CD4-positive, alpha-beta T cell treated with Interleukin-15 for 1 hour (primary cell): ENCODE measurements at regions not wholly inside any gene's neighbourhood (a gene's known extent, or its start where the extent isn't known, plus 50 kb on each side); places are given as distances from the start of the nearest gene placed in this dataset.

Experiments
- DNase-seq: peaks from one replicate; pipeline ENCODE4 v3.0.0-alpha.2; 2020

DNA sequence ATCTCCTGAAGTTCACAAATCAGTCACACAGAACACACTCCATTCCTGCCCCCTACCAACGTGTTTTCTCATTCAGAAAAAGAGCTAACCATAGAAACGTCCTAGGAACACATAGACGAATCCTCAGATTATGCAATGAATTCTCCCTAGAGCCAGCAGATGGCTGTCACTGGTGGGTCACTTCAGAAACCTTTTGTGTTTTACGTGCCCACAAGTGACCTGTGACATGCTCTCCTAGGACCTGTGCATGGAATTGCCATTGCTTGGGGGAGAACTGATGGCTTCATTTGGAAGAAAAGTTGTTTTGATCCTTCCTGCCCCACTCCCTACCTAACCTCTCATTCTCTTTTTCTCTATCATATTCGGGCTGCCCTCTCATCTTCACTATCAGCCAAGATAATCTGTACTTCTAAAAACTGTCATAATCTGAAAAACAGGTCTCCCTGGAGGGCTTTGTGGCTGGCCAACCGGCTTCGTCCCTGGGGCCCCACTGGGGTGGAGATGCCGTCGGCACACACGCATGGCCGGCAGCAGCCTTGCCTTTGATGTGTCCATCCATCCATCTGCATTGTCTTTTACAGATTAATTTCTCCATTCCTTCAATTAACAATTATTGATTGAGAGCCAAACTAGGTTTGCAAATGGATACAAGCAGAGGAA lies 144.1 kb upstream of the SERP2 start:
- no peak for DNase-seq

- no peak for DNase-seq
These were observed 143.6 kb upstream of the SERP2 start for GRCh38 chr13:44230071-44230470.

DNA sequence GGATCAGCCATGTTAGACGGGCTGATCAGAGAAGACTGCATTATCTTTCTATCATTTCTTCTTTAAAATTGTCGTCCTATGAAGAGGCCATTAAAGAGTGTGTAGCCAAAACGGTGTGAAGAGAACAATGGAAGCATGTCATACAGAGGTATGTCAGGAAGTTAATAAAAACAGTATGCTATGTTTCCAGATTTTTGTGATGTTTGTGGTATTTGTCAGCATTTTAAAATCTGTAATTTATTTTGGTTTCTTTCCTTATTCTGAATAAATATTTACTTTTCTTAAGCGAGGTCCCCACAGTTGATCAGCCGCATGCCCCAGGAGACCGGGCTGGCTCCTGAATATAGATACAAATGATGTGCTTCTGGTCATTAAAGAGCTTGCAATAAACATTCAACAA lies 142.9 kb upstream of the SERP2 start:
- DNase-seq = no peak

DNA sequence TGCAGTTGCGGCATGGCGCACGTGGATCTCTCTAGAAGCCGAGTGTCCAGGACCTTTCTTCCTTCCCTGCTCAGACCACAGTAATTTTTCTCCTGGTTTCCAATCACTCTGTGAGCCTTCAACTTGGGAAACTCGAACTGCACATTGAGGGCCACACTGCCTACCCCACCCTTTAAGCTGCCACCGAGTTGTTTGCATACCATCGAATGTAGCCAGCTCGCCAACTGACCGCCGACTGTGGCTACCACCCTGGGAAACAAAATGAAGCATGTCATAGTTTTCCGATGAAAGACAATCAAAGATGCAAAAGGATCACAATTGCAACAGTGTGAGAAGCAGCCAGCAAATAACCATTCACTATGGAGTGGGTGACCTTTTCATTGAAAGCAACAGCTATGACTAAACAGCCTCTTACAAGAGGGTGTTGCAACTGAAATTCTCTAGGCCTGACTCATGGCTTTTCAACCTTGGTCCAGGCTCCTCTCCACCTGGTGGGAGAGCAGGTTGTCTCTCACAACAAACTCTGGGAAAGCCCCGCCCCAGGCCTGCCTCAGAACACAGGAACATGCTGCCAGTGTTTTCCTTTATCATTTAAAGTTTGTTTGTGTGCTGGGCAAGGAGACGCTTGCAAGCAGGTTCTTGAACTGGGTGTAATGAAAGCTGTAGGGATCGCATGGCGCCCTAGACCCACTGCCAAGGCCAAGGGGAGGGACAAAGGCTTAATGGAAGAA lies 141.7 kb upstream of the SERP2 start:
- DNase-seq = no peak

DNA sequence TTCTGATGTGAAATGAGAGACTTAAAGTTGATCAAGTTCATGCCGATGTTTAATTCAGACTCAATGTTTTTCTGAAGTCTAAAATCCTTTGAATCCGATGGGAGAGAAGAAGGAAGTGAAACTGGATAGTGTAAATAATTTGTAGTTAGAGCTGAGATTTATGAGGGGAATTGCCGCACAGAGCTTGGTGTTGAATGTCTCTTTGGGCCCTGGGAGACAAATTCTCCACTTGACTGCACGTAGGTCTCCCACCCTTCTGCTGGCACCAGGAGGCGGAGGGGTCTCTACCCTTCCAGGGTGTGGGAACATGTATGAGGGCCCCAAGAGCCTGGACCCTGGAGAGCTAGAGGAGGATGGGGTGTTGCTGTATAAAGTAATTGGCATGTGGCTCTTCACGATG lies 140.8 kb upstream of the SERP2 start:
- DNase-seq = no peak

DNA sequence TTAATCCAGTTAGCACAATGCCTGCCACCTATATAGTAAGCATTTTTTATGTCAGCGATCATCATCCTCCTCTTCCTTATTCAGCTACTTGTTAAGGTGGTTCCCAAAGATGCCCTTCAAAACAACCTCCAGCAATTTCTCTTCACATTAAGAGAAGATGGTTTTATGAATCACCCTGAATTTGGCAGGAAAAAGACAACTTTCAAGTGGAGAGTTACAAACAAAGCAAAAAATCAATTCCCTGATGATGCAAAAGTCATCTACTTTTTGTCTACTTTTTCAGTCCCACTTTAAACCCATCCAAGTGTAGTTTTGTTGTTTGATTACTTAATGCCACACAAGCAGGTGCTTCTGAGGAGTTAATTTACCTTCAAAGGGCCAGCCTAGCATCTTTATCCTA lies 139.1 kb upstream of the SERP2 start:
- no peak for DNase-seq

- no peak for DNase-seq
These were observed 137.3 kb upstream of the SERP2 start for GRCh38 chr13:44236370-44236769.

GRCh38 chr13:44236801-44237207 lies 136.8 kb upstream of the SERP2 start:
- DNase-seq = no peak

DNA sequence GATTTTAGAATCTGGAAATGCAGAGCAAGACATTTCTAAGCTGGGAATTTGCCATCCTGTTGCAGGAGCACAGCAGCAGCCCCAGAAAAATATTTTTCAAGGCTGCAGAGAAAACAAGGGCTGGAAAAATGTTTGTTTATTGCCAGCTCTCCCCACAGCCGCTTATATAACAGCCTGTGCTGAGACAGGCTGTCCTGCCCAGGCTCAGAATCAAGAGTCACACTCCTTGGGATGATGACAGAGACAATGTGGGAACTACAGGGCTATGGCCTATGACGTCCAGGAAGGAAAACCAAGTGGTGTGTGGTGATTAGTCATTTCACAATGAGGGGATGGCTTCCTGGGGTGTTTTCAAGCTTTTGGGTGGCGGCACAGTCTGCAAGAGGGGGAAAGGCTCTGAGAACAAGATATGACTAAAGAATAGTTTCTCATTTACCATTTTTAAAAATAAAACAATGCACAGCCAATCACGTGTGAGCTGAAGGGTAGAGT lies 136.3 kb upstream of the SERP2 start:
- DNase-seq = peak; percentile 70

DNA sequence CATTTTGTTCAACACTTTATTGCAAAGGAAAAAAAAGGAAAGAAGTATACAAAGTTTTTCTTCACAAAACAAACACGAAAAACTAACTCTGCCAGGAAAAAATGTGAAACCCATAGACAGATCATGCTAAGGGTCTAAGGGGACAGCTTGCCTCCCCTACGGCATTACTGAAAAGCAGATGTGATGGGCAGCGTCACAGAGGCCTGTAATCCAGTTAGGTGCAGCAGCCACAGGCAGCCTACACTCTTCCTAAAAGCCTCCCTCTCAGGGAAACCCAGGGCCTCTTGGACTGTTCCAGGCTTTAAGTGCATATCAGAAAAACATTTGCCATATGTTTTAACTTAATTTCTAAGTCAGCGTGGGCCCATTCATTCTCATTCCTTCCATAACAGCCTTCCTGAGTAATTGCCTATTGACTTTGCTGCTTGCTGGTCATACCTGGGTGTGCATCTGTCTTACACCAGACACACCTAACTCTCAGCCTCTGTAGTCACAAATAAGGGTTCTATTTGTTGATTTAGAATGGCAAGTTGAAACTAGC lies 135.7 kb upstream of the SERP2 start:
- DNase-seq = no peak

DNA sequence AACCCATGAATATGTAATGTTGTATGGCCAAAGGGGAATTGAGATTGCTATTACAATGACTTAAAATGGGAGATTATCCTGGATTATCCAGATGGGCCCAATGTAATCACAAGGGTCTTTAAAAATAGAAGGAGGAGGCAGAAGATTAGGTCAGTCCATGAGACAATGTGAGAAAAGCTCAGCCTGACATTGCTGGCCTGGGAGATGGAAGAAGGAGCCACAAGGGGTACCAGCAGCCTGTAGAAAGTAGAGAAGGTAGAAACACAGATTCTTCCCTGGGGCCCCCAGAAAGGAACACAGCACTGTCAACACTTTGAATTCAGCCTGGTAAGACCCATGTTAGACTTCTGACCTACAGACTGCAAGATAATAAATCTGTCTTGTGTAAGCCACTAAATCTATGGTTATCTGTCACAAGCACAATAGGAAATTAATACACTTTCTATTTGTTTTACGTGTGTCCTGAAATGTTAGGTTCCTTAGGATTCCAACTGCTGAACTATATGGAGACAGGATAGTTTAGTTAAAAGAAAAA lies 132.9 kb upstream of the SERP2 start:
- DNase-seq = no peak

DNA sequence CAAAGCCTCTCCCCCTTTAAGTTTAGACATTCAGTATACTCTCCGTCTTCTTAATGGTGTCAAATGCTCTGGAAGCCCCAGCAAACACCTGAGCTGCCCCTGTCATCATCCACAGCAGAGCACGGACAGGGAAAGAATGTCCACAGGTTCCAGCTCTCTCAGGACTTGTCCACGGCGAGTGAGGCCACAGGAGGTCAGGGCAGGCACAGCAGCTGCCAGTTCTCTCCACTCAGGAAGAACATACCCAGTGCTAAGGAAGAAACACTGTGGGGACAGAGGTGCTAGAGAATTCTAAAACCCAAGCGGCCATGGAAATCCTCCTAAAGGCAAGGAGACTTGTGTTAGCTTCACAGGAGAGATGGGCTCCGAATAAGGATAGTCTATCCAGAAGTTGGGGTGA lies 132.0 kb upstream of the SERP2 start:
- DNase-seq = no peak

GRCh38 chr13:44242766-44243165 lies 130.9 kb upstream of the SERP2 start:
- no peak for DNase-seq

- DNase-seq = peak; percentile 59
These were observed 130.3 kb upstream of the SERP2 start for GRCh38 chr13:44243198-44243857.

DNA sequence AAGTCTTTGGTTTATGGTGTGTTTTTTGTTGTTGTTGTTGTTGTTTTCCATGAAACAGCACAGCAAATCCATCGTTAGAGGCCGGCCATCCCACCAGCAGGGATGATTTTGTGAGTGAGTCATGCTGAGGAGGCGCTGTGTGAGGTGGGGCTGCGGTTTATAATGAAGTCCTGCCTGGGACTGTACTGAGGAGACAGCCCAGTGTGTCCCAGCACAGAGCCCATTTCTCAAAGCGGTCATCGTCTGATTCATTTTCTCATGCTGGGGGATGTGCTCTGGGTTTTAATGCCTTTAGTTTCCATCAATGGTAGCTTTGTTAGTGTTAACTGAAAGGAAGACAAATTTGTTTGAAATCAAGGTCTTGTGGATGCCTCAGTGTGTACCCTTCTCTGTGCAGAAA lies 129.3 kb upstream of the SERP2 start:
- DNase-seq = no peak

DNA sequence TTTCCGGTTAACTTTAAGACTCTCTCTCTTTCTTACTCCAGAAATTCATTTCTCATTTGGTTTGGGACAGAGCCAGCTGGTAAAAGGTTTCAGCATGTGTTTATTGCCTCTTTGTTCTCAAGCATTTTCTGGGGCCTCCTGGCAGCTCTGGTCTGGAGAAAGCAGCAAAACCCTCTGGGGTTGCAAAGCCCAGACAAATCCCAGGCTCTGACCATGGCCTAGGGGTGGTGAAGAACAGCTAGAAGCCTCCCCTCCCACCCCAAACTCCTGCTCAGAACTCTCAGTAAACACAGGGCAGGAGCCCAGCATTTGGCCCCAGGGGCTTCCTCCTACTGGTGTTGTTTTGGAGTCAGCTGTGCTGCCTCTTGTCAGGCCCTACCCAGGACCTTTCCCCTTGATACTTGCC lies 124.2 kb upstream of the SERP2 start:
- DNase-seq = no peak

DNA sequence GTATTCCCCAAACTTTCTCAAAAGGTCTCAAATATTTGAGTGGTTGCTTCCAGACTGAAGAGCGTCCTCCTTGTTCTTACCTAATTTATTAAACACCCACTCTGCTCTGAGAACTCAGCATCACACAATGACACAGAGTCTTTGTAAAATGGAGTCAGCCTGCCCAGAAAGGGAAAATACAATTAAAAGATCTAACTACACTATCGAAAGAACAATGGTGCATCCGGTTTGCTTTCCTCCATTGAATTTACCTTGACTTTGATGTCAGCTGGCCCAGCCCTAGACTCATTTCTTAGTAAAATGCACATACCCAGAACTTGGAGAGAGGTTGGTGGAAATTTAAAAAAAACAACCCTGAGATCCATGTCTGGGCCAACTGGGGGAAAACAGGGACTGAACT lies 120.7 kb upstream of the SERP2 start:
- no peak for DNase-seq

- no peak for DNase-seq
These were observed 117.8 kb upstream of the SERP2 start for GRCh38 chr13:44255771-44256364.

- no peak for DNase-seq
These were observed 115.8 kb upstream of the SERP2 start for GRCh38 chr13:44257796-44258195.

DNA sequence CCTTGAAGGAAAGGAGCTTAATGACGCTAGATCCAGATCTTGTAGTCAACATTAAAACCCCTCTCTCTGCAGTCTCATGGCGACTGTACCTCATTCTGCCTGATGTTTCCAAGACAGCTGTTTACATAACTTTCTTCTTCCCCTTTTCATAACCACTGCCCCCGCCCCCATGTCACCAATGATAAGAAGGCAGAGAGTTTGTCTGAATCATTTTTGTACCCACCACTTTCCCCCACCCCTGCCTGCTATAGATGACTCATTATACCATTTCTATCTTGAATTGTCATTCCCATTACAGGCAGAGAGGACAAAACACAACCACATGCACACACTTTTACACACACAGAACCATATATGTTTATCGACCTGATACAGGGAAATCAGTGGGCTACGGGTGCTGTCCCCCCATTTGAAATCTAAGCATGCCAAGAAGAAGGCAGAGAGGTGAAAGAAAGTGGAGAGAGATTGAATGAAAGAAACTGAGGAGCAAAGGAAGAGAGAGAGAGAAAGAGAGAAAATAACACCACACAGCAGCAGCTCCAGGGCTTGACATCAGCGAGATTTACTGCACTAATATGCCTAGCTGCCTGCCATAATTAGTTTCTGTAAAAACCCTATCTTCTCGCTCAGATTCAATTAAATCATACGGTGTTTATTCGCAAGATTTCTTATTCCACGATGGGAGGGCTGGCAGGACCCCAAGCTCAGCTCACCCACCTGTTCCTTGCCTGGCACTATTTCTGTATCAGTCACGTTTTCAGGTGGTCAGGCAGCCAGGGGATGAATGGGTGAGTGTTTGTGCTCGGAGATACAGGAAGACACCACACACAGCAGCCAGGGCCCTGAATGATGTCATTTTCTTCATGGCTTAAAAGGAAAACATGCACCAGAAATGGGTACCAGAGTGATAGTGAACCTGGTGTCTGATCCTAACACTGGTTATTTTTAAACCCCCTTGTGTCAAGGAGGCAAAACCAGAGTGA lies 114.3 kb upstream of the SERP2 start:
- DNase-seq = peak; percentile 84

DNA sequence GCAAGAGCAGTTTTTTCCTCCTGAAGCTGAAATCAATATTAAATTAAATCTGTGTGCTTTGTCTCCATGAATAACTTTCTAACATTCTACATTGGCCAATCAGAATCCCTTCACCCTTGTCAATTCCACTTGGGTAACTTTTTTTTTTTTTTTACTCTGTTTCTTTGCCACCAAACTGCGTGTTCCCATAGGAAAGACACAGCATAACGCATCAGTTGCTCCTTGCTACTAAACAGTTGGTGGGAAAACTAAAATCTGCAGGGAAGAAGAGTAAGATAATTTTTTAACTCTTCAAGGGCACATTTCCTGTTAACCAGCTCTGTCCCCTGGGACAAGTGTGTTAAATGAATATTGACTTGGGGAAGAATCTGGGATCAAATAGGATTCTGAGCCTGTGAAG lies 113.3 kb upstream of the SERP2 start:
- no peak for DNase-seq
